ENCODE measurements at regions not wholly inside any gene's neighbourhood (a gene's known extent, or its start where the extent isn't known, plus 50 kb on each side); places are given as distances from the start of the nearest gene placed in this dataset.

DNA sequence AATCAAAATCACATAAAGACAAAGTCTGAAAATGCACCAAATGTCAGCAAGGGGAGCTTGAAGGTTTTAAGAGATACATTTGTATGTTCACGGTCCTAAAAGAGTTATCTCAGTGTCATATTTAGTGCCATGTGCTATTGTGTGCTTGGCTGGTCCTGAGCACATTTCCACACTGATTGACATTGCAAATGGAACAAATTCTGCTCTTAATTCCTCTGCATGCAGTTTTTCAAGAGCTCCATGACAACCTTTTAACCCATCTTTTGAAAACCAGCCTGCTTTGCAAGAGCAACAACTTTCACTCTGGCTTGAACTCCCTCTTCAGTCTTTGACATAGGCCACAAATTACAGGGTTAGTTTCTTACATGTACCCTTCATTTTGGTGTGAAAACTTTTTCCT is 175.4 kb upstream of the ACTBL2 start:
- TF ChIP-seq CTCF (IDR thresholded peaks at IDR 0.05; ENCODE audit: borderline replicate concordance, extremely low read depth, low read length, poor library complexity, severe bottlenecking) (no peak), EZH2 (IDR thresholded peaks at IDR 0.05; ENCODE audit: borderline replicate concordance, low read depth, low read length, severe bottlenecking) (no peak)
